HG03159 (cell line): ENCODE measurements at regions not wholly inside any gene's neighbourhood (a gene's known extent, or its start where the extent isn't known, plus 50 kb on each side); places are given as distances from the start of the nearest gene placed in this dataset.
"Not testable (repeated sequence)": the region's sequence is repeated elsewhere in the genome, so short reads cannot be mapped to it uniquely, and the experiment has no call there.

Source experiments
- ATAC-seq: cut with Tn5 transposase; IDR thresholded peaks from one replicate; pipeline ENCODE4 v1.9.1; 2021; ENCODE audit warnings: mild to moderate bottlenecking, moderate library complexity; ENCODE audit not compliant: unreplicated experiment

DNA sequence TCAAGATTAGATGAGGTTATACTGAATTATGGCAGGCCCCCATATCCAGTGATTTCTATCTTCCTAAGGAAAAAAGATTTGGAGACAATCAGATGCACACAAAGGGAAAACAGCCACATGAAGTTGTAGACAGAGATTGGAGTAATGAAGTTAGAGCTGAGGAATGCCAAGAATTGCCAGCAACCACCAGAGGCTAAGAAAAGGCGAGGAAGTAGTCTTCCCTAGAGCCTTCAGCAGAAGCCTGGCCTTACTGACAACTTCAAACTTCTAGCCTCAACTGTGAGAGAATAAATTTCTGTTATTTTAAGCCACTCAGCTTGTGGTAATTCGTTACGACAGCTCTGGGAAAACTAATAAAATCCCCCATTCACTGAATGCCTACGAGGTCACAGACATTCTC, 473.9 kb downstream of the COL12A1 start:
- ATAC-seq: no peak

DNA sequence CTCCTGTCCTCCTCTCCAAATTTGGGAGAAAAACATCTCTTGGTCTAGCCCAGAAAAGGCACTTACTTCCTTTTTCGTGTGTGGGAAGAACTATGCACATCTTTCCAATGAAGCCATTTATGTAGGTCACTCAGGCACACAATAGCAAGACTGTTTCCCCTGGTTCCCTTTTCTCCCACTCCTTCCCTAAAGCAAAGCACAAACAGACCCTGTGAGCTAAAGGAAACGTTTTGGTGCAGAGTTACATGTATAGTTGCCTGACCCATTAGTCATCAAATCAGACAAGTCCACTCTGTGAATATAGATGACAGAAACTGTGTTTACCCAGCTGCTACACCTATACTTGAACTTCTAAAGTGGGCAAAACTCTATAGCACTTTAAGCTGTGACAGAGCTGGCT, 474.6 kb downstream of the COL12A1 start:
- no peak for ATAC-seq

DNA sequence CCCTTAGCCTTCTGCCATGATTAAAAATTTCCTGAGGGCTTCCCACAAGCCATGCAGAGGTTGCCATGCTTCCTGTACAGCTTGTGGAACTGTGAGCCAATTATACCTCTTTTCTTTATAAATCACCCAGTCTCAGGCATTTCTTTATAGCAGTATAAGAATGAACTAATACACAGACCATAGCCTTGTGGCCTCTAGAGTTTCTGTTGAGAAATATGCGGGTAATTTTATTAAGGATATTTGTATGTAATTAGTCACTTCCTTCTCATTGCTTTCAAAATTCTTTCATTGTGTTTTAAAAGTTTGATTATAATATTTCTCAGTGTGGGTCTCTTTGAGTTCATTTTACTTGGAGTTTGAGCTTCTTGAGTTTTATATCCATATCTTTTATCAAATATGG, 484.9 kb downstream of the COL12A1 start:
- ATAC-seq: no peak

DNA sequence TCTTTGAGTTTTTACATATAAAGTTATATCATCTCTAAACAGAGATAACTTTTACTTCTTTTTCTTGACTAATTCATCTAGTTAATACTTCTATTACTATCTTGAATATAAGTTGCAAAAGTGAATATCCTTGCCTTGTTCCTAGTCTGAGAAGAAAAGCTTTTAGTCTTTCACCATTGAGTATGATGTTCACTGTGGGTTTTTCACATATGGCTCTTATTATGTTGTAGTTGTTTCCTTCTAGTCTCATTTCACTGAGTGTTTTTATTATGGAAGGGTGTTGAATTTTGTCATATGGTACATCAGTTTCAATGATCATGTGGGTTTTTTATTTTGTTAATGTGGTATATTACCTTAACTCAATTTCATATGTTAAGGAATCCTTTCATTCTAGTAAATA, 488.3 kb downstream of the COL12A1 start:
- no peak for ATAC-seq

DNA sequence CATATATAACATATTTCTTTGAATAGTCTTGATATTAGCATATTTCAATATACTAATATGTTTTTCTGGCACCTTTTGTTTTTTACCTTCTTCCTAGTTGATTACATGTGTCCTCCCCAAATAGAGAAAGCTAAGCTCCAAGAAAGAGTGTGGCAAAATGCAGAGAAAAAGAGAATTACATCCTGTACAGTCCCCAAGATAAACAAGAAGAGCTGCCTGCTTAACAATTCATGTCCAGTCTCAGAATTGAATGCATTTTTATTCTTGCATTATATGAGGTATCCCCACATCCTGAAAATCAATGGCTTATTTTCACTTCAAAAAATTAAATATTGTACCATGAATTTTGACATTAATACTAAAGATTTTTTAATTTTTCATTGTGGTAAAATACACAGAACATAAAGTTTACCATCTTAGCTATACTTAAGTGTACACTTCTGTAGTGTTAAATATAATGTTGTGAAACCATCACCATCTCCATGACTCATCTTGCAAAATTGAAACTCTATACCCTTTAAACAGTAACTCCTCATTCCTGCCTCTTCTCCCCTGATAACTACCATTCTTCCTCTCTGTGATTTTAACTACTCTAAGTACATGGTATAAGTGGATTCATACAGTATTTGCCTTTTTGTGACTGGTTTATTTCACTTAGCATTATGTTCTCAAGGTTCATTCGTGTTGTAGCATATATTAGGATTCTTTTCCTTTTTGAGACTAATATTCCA, 490.3 kb downstream of the COL12A1 start:
- ATAC-seq: no peak

DNA sequence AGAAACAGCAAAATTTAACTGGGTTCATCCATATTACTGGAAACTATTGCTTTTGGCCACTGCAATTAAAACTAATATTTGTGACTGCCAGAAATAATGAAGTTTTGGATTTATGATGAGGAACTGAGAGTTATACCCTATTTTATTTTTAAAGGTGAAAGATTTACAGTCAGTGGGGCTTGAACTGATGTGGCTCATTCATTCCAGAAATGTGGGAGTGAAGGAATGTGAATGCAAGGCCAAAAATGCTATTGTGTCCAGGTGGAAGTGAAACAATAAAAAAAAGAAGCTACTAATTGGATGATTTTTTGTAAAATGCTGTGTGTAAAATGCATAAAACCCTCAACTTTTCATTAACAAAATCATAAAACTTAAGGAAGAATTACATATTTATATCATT, 491.9 kb downstream of the COL12A1 start:
- ATAC-seq: no peak

DNA sequence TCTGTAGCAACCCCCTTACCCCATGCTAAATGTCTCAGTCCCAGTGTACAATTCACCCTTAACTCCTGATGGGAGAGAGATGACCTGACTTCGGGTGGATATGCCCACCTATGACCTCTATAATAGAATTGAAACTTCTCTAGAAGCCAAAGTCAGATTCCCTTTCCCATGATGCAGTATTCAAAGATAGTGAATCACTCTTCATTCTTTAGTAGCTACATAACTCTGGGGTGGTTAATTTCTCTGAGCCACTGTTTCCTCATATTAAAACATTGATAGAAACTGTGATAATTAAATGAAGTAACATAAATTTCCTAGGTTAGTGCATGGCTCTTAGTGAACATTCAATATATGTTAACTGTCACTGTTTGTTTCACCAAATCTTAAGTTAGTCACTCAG, 500.4 kb downstream of the COL12A1 start:
- no peak for ATAC-seq

DNA sequence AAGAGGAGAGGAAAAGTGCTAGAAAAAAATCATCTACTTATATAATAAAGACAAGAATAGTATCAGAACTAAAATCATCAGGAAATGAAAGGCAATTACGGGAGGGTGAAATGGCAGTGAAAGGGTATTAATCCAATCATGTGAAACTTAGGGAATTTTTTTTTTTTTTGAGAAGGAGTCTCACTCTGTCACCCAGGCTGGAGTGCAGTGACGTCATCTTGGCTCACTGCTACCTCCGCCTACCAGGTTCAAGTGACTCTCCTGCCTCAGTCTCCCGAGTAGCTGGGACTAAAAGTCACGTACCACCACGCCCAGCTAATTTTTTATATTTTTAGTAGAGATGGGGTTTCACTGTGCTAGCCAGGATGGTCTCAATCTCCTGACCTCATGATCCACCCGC, 501.3 kb downstream of the COL12A1 start:
- ATAC-seq: not testable (repeated sequence)

DNA sequence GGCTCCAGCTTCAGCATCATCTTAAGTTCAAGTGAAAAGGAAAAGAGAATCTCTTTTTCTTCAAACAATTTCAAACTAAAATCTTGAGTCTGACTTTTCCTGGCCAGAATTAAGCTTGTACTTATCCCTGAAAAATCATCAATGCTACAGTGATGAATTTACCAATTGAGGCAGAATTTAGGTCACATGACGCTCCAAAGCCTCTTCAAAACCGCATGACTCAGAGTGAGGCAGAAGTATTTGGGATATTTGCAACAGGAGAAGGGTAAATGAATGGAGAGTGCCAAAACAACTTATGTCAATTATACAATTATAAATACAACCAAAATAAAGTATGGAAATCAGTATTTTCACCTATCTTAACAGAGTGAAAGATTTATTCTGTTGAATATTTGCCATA, 515.5 kb downstream of the COL12A1 start:
- no peak for ATAC-seq

DNA sequence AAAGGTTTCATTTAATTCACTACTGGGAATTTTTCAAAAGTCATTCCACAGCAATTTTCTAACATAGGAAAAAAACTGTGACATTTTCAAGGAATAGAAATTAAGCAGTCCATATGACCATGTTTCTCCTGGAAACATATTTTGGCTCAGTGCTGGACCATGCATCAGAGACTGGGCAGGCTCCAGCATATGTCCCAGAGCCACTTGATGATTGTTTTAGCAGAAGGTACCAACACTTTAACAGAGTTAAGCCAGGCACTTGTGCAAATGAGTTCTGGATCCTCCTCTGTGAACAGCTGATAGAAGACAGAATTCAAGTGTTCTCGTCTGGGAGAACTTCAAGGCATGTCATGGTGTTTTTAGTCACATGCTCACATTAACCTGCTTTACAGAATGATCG, 516.3 kb downstream of the COL12A1 start:
- ATAC-seq: no peak

DNA sequence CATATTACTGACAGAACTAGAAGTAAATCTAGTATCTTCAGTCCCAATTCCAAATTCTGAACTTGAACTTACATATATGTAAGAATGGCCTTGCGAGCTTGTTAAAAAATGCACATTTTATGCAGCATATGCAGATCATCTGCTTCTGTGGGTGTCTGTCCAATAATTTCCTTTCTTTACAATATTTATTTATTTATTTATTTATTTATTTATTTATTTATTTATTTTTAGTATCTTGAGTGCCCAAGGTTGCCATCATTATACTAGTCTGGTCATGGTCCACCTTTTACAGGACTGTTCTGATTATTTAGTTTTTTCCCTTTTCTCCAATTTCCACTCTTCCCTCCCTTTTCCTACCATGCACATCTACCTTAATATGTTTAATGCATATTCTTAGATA, 528.4 kb downstream of the COL12A1 start:
- ATAC-seq: no peak

DNA sequence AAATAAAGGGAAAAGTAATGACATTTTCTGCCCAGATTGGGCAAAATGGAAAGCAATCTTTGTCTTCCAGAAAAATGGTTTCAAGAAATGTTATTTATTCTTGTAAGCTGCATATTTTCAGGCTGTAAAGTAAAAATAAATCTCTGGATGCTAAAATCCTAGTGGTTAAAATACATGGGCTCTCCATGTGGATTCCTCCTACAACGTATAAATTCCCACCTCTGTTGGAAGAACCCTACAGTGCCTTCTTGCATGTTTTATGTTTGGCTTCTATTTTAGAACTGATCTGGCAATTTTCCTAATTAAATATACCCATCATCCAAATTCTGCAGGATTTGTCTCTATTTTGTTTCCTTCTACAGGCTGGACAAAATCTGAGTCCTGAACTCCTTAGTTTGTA, 528.9 kb downstream of the COL12A1 start:
- ATAC-seq: no peak

DNA sequence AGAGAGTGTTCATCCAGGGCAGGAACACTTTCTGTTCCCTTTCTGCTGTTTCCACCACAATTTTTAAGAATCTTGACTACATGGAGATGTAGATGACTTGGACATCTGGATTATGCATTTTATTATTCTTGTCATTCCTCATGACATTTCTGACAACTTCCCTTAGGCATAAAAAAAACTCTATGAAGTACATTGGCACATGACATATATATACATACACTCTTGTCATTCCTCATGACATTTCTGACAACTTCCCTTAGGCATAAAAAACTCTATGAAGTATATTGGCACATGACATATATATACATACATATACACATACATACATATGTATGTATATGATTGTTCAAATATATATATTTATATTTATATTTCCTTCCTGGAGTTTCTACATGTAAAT, 531.5 kb downstream of the COL12A1 start:
- ATAC-seq: no peak

DNA sequence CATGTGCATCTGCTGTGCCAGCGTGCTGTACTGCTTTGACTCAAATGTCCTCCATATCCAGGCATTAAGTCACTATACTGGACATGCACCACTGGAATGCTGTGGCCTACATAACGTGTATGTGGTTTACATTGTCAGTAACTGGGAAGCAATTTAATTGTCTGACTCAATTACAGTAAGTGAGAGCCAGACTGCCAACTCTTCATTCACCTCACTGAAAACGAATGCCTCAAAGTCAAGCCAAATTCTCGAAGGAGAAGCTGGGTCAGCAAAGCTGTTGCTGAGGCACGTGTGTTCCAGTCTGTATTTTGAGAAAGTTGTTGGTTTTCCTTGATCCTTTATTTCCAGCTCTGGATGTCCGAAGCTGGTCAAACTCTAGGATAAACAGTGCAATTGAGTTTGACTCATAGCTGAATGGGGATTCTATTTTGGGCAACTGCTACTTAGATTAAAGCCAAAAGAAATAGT, 534.3 kb downstream of the COL12A1 start:
- no peak for ATAC-seq

DNA sequence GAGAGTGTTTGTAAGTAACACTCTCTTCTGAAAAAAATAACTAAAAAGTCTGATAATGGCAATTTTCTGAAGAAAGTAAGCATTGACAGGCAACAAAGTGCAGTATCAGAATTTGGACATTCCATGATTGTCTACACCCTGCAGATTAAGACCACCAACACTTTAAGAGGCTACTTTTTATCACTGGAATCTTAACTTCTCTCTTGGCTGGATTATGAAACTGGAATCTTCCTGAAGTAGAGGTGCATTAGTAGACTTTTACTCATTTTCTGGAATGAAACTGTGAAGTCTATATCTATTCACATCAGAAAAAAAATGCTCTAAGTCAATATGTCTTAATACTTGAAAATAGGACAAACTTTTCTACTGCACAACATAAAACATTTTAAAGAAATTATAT, 547.5 kb downstream of the COL12A1 start:
- no peak for ATAC-seq

DNA sequence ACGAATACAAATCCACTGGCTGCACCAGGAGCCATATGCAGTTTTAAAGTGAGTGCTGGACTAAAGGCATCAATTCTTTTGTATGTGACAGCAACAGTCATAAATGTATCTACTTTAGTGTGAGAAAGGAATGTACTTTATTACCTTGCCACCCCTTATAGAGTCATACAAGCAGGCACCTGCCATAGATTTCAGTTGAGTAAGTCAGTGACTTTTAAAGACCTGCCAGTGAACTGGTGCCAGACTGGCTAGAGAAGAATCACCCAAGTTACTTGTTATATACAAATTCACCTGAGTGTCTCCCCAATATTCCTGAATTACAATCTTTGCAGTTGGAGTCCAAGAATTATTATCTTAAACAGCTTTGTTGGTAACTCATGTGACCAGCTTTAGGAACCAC, 547.9 kb downstream of the COL12A1 start:
- no peak for ATAC-seq

DNA sequence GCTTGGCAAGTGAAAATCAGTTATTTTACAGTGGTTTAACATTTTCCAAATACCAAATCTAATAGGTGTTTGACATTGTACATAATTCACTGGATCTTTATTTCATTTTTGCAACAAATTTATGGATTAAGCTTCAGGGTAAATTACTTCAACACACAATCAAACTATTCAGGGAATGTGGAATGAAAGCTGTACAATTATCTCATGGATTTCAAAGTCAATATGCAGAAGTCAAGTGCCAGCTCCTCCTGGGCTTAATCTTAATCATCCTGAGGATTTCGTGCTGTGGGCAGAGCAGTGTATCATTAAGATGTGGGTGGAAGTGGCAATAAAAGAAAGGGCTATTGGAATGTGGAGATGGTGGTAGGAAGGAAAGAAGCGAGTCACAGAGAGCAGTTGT, 548.8 kb downstream of the COL12A1 start:
- no peak for ATAC-seq

DNA sequence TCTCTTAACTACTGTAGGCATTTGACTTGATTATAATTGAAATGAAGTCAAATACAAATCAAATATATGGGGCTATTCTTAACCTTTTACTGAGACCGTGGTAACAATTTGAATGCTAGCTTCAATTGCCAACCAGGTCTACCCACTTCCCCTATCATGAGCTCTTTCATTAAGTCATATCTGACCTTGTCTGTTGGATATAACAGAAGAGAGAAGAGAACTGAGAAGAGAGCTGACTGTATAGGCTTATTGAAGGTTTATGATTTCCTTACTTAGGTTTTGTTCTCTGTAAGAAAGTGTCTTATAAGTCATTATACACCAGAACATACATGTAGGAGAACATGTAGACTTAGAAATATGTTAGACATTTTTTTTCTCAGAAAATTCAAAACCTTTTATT, 549.4 kb downstream of the COL12A1 start:
- no peak for ATAC-seq

DNA sequence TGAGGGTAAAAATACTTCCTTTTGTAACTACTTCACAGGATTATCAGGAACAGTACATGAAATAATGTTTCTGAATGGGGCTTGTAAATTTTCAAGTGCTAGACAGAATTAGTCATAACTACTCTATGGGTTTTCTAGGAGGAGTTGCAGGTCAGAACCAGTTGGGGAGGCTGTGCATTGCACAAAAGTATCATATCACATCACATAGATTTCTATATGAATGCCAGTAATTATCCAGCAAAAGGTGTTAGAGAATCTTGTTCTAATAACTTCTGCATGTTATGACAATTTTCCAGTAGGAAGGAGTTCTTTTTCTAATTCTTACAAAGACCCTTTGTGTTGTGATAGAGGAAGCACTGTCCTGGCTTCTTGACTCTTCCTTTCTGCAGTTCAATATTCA, 551.6 kb downstream of the COL12A1 start:
- ATAC-seq: no peak

DNA sequence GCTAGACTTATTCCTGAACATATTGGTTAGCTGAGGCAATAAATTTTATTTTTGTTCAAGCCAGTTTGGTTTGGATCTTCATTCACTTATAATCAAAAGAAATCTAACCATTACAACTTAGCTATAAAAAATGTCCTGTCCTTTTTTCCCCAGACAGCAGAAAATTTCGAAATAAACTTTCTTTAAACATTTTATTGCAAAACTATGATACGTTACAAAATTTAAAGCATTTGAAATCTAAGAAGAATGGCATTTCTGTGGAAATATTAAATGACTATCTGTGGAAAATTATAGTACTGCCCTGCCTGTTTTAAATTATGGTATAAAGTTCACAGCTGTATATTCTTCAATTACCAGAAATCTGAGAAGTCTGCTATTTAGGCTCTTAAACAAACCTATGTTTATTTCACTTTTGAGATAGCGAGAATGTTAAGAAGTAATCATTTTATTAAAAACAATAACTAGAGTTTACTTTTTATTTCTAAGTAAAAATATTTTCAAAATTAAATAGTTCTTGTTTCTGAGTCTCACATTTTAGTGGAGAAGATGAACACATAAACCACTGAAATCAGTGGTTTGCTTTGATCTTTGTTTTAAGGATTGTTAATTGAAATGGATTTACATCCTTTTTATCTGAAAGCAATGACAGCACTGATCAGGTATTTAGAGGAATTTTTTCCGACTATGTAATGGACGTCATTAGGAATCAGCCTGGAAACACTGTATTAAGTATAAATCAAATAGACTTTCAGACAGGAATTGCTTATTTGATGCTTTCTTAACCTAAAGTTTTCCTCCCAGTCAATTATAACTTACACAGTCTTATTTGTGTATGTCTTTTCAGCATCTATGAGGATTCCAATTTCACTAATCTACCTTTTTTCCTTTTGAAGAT, 553.7 kb downstream of the COL12A1 start:
- ATAC-seq: no peak

DNA sequence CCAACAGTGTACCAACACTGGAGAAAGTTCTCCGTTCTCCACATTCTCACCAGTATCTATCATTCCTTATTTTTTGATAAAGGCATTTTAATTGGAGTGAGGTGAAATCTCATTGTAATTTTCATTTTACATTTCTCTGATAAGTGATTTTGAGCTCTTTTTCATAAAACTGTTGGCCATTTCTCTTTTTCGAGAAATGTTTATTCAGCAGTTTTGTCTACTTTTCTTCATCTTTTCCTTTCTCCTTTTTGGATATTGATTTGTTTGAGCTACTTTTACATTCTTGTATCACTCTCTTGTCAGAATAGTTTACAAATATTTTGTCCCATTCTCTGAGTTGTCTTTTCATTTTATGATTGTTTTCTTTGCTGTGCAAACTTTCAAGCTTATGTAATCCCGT, 555.2 kb downstream of the COL12A1 start:
- ATAC-seq: no peak

DNA sequence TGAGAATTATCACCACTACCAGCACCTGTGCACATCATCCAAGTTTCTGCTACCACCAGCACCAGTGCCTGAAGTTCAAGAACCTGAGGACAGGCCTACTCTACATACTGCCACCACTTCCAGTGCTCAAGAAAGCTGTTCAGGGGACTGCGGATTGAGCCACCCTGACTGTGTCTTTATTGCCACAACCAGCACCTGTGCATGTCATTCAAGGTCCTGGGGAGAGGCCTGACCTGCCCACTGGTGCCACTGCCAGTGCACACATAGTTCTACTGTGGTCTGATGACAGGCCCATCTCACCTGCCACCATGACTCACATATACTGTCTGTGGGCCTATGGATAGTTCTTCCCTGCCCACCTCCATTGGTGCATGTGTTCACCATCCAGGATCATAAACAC, 559.4 kb downstream of the COL12A1 start:
- no peak for ATAC-seq
